Mucosa of descending colon (tissue), 3 donors: ENCODE measurements at regions not wholly inside any gene's neighbourhood (a gene's known extent, or its start where the extent isn't known, plus 50 kb on each side); places are given as distances from the start of the nearest gene placed in this dataset.

Experiments
- ATAC-seq: fragments of 200-7000 bp; cut with Tn5 transposase; one replicate; pipeline ENCODE4 v1.9.1; 2020; ENCODE audit warnings: mild to moderate bottlenecking, moderate library complexity
- DNase-seq, 3 donors: peaks; one replicate each; pipeline ENCODE4 v3.0.0-alpha.2; 2020
- H3K36me3 ChIP-seq: fragments of 200-600 bp; one replicate; pipeline ENCODE4 v1.8.0; 2021; ENCODE audit warnings: low read depth, mild to moderate bottlenecking
- H3K4me1 ChIP-seq: fragments of 200-600 bp; one replicate; pipeline ENCODE4 v1.8.0; 2021; ENCODE audit warnings: low read depth, mild to moderate bottlenecking
- H3K4me3 ChIP-seq: fragments of 200-600 bp; one replicate; pipeline ENCODE4 v1.8.0; 2021; ENCODE audit warnings: mild to moderate bottlenecking
- H3K9me3 ChIP-seq: fragments of 200-600 bp; one replicate; pipeline ENCODE4 v1.8.0; 2021; ENCODE audit warnings: mild to moderate bottlenecking
- intact Hi-C, 2 donors: fragments of 100-400 bp; cut with DNase I in 1 of 2; cut with micrococcal nuclease in 1 of 2; formaldehyde crosslinking; loops; one replicate each; pipeline versions ENCODE4 v1.11.0 to v1.11.1; 2022; cut with DNase I, micrococcal nuclease
- TF ChIP-seq, protein P1 (sequence below): fragments of 200-600 bp; IDR thresholded peaks from one replicate; pipeline ENCODE4 v1.8.0; 2022; ENCODE audit warnings: antibody characterized with exemption, mild to moderate bottlenecking
- donor health status: DM: no; HTN: no; CAD: no; lungs with moderate emphysema.
- donor health status: DM: no; HTN: no; CAD: no.
- donor health status: DM: no; HTN: yes; CAD: no.

DNA sequence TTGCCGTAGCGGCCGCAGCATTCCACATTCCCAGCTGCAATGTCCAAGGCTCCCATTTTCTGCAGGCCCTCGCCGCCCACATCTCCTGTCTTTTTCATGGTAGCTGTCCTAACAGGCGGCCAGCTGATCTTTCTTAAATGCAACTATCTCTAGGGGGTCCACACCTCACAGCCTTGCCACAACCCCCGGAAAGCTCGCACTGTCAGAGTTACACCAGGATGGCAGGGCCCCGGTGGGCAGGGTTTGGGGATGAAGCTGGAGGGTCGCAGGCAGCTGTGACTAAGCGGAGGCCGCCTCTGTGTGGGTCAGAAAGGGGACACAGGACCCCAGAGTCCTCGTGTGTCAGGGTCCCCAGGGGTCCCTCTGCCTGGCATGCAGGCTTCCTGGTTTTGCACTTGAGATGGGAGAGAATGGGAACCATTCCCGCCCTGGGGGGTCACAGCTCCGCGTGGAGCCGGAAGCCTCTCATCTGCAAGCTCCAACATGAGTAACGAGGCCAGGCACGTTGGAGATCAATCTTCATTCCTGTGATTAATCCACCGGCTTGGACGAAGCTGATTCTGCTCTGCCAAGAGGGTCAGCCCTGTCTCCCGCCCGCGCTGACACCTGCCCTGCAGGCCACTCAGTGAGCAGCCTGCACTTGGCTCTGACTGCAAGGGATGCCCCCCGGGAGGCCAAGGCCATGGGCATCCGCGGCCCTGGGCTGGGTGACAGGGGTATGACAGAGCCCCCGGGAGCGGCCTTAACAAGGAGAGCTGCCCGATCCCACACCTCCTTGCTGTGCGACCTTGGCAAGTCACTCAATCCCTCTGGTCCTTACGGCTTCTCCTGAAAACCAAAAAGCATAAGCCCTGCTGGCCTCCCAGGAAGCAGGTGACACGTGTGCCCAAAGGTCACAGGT, 97.9 kb downstream of the ADRA2C start:
- H3K4me1 ChIP-seq = no peaks in the 10 kb centered on the region
- no peaks in the 10 kb centered on the region for H3K36me3 ChIP-seq
- no peak for ATAC-seq
- H3K4me3 ChIP-seq = no peak overlapping the region
- intact Hi-C loops = no loop called here
- no peak for DNase-seq
- no peaks in the 10 kb centered on the region for H3K9me3 ChIP-seq
- TF ChIP-seq, protein P1, sequence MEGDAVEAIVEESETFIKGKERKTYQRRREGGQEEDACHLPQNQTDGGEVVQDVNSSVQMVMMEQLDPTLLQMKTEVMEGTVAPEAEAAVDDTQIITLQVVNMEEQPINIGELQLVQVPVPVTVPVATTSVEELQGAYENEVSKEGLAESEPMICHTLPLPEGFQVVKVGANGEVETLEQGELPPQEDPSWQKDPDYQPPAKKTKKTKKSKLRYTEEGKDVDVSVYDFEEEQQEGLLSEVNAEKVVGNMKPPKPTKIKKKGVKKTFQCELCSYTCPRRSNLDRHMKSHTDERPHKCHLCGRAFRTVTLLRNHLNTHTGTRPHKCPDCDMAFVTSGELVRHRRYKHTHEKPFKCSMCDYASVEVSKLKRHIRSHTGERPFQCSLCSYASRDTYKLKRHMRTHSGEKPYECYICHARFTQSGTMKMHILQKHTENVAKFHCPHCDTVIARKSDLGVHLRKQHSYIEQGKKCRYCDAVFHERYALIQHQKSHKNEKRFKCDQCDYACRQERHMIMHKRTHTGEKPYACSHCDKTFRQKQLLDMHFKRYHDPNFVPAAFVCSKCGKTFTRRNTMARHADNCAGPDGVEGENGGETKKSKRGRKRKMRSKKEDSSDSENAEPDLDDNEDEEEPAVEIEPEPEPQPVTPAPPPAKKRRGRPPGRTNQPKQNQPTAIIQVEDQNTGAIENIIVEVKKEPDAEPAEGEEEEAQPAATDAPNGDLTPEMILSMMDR = no peak

DNA sequence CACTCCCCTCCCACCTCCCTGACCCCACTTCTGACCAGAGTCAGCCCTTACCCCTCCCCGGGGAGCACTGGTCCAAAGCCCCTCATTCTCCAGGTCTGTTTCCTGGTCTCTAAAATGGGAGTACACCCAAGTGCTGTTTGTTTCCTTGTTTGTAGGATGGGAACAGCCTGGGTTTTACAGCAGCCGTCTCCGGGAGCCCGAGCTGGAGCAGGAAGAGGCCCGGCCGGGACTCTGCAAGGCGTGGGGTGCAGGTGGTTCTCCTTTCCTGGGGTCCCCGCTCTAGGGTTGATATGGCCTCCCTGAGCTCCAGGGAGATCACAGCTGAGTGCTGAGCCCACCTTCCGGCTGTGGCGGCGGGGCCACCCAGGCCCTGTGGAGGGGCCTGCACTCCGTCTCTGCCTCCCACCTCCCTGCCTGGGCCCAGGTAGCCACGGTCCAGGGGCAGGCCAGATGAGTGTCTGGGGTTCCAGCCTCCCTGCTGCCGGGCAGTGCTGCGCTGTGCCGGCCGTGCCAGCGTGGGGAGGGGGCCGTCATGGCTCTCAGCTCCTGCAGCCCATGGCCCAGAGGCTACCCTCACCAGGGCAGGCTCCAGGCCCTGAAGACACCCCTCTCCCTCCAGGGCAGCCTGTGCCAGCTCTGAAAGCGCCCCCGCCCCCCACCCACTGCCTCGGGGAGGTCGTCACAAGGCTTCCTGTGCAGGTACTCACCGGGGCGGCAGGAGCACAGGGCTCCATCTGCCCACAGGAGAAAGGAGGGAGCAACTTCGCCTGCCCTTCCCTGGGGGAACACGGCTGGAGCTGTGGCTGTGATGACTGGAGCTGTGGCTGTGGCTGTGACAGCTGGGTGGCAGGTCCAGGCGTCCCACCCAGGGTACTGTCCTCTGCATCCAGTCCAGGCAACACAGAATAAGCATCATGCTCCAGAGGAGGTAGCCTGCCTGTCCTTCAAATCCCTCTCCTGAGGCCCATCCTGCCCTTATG, 98.8 kb downstream of the ADRA2C start:
- ATAC-seq = peak; percentile 57
- DNase-seq = no peak
- TF ChIP-seq, protein P1 = no peak

DNA sequence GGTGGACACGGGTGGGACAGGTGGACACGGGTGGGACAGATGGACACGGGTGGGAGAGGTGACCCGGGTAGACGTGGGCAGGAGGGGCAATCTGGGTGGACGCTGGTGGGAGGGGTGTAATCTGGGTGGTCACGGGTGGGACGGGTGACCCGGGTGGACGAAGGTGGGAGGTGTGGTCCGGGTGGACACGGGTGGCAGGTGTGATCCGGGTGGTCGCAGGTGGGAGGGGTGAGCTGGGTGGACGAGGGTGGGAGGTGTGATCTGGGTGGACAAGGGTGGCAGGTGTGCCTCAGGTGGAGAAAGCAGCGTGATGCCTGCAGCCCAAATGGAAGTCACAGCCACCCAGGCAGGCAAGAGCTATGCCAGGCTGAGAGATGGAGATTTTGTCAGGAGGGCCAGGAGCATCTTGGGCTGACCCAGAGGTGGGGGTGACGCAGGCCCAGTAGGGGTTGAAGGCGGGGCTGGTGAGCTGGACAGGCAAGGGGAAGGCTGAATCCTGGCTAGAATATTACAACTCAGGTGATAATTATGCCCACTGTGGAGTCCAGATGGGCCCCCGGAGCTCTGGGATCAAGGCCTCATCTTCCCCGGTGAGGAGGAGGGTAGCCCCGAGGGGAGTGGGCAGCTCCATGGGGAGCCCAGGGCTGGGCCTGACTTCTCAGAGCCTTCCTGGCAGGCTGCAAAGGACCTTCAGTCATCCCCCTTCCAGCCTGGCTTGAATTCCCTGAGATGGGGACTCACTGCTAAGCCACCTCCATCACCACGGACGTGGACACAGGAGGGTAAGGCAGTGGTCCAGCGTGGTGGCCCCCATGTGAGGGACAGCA, 100.0 kb downstream of the ADRA2C start:
- DNase-seq (no peak), ATAC-seq (no peak)
- intact Hi-C loops = no loop called here
- no peak overlapping the region for H3K4me3 ChIP-seq
- TF ChIP-seq, protein P1 = no peak
- H3K36me3 ChIP-seq = no peaks in the 10 kb centered on the region
- no peaks in the 10 kb centered on the region for H3K9me3 ChIP-seq
- H3K4me1 ChIP-seq = no peaks in the 10 kb centered on the region

More for the DNA sequence above, 98.8 kb downstream of the ADRA2C start:
- intact Hi-C loops = no loop called here
- Histone ChIP-seq H3K36me3 (no peaks in the 10 kb centered on the region), H3K4me1 (no peaks in the 10 kb centered on the region), H3K4me3 (no peak overlapping the region), H3K9me3 (no peaks in the 10 kb centered on the region)

DNA sequence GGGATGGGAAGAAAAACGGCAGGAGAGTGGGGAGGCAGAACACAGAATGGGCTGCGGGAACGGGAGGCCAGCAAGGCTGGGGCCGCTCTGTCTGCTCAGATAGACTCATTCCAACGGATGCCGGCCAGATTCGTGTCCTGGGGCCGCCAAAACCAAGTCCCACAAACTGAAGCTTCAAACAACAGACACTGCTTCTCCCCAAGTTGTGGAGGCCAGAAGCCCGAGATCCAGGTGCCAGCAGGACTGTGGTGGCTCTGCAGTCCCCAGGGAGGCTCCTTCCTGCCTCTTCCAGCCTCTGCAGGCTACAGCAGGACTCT, 100.6 kb downstream of the ADRA2C start:
- ATAC-seq = no peak
- Histone ChIP-seq H3K4me1 (no peaks in the 10 kb centered on the region), H3K36me3 (no peaks in the 10 kb centered on the region), H3K9me3 (no peaks in the 10 kb centered on the region), H3K4me3 (no peak overlapping the region)
- intact Hi-C loops = no loop called here
- no peak for DNase-seq
- TF ChIP-seq, protein P1 = no peak

DNA sequence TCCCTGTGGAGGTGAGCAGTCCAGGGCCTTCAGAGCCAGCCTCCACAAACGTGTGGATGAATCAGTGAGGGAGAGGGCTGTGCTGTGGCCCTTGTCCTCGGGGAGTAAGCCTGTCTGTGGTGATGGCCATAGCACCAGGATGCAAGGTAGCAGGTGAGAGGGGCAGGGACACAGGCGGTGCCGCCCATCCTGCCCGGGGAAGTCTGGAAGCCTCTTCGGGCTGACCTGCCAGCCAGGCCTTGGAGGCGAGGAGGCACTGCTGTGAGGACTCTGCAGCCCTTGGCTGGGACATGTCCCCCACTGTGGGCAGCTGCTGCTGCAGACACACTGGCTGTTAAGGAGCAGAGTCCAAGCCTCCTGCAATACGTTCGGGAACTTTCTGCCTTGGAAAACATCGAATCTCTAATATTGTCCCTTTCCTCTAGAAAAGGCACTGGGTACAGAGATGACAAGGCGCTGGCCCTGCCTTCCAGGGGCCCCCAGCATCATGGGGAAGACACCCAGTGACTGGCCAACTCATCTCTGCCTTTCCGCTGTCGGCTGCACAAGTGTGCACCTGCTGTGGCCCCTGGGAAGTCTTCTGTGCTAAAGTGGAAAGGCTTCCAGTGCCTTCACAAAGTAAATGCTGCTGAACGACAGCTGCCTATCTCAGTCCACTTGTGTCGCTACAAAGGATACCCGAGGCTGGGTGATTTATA, 101.4 kb downstream of the ADRA2C start:
- intact Hi-C loops = no loop called here
- DNase-seq = no peak
- Histone ChIP-seq H3K4me1 (no peaks in the 10 kb centered on the region), H3K36me3 (no peaks in the 10 kb centered on the region), H3K9me3 (no peaks in the 10 kb centered on the region), H3K4me3 (no peak overlapping the region)
- TF ChIP-seq, protein P1 = no peak
- no peak for ATAC-seq
